H1 (cell line): ENCODE measurements at regions not wholly inside any gene's neighbourhood (a gene's known extent, or its start where the extent isn't known, plus 50 kb on each side); places are given as distances from the start of the nearest gene placed in this dataset.

Experiments
- TF ChIP-seq, protein P1 (sequence below): fragments of 300-600 bp; sonication (generic); IDR thresholded peaks from 2 replicates; pipeline ENCODE4 v1.7.1; 2012; ENCODE audit warnings: low read length, moderate library complexity, mild to moderate bottlenecking, inconsistent platforms; ENCODE audit not compliant: insufficient replicate concordance

DNA sequence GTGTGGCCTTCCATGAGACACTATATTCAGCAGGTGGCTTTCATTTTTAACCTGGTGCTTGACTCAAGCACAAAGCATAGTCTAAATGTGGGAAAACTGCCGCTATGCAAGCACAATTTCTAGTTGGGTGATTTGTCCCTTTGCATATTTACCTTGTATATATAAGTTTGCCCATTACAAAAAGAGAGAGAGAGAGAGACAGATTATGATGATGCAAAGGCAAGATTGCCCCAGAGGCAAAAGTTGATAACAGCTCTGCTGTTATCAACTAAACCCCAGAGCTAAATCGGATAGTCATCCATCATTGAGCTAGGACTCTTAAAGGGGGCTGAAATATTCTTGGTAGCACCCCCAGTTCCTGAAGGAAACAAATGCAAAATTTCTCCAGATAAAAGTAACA lies 141.5 kb downstream of the AQP9 start (continued):
- TF ChIP-seq, protein P1, sequence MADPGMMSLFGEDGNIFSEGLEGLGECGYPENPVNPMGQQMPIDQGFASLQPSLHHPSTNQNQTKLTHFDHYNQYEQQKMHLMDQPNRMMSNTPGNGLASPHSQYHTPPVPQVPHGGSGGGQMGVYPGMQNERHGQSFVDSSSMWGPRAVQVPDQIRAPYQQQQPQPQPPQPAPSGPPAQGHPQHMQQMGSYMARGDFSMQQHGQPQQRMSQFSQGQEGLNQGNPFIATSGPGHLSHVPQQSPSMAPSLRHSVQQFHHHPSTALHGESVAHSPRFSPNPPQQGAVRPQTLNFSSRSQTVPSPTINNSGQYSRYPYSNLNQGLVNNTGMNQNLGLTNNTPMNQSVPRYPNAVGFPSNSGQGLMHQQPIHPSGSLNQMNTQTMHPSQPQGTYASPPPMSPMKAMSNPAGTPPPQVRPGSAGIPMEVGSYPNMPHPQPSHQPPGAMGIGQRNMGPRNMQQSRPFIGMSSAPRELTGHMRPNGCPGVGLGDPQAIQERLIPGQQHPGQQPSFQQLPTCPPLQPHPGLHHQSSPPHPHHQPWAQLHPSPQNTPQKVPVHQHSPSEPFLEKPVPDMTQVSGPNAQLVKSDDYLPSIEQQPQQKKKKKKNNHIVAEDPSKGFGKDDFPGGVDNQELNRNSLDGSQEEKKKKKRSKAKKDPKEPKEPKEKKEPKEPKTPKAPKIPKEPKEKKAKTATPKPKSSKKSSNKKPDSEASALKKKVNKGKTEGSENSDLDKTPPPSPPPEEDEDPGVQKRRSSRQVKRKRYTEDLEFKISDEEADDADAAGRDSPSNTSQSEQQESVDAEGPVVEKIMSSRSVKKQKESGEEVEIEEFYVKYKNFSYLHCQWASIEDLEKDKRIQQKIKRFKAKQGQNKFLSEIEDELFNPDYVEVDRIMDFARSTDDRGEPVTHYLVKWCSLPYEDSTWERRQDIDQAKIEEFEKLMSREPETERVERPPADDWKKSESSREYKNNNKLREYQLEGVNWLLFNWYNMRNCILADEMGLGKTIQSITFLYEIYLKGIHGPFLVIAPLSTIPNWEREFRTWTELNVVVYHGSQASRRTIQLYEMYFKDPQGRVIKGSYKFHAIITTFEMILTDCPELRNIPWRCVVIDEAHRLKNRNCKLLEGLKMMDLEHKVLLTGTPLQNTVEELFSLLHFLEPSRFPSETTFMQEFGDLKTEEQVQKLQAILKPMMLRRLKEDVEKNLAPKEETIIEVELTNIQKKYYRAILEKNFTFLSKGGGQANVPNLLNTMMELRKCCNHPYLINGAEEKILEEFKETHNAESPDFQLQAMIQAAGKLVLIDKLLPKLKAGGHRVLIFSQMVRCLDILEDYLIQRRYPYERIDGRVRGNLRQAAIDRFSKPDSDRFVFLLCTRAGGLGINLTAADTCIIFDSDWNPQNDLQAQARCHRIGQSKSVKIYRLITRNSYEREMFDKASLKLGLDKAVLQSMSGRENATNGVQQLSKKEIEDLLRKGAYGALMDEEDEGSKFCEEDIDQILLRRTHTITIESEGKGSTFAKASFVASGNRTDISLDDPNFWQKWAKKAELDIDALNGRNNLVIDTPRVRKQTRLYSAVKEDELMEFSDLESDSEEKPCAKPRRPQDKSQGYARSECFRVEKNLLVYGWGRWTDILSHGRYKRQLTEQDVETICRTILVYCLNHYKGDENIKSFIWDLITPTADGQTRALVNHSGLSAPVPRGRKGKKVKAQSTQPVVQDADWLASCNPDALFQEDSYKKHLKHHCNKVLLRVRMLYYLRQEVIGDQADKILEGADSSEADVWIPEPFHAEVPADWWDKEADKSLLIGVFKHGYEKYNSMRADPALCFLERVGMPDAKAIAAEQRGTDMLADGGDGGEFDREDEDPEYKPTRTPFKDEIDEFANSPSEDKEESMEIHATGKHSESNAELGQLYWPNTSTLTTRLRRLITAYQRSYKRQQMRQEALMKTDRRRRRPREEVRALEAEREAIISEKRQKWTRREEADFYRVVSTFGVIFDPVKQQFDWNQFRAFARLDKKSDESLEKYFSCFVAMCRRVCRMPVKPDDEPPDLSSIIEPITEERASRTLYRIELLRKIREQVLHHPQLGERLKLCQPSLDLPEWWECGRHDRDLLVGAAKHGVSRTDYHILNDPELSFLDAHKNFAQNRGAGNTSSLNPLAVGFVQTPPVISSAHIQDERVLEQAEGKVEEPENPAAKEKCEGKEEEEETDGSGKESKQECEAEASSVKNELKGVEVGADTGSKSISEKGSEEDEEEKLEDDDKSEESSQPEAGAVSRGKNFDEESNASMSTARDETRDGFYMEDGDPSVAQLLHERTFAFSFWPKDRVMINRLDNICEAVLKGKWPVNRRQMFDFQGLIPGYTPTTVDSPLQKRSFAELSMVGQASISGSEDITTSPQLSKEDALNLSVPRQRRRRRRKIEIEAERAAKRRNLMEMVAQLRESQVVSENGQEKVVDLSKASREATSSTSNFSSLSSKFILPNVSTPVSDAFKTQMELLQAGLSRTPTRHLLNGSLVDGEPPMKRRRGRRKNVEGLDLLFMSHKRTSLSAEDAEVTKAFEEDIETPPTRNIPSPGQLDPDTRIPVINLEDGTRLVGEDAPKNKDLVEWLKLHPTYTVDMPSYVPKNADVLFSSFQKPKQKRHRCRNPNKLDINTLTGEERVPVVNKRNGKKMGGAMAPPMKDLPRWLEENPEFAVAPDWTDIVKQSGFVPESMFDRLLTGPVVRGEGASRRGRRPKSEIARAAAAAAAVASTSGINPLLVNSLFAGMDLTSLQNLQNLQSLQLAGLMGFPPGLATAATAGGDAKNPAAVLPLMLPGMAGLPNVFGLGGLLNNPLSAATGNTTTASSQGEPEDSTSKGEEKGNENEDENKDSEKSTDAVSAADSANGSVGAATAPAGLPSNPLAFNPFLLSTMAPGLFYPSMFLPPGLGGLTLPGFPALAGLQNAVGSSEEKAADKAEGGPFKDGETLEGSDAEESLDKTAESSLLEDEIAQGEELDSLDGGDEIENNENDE: no peak
